ENCODE measurements at regions not wholly inside any gene's neighbourhood (a gene's known extent, or its start where the extent isn't known, plus 50 kb on each side); places are given as distances from the start of the nearest gene placed in this dataset.

- Histone ChIP-seq H3K27ac (ENCODE audit: low read depth, low read length) (no peak overlapping the region), H3K79me2 (ENCODE audit: insufficient read depth, low read length) (no peaks in the 10 kb centered on the region), H3K9ac (ENCODE audit: low read length) (no peak overlapping the region), H3K9me2 (ENCODE audit: insufficient read depth) (no peaks in the 10 kb centered on the region), H3K36me3 (ENCODE audit: control insufficient read depth in 1 of 2, insufficient read depth in 2 of 2, low read length in 2 of 2) (no peaks in the 10 kb centered on the region), H3K4me2 (ENCODE audit: low read length) (no peak overlapping the region), H3K27me3 (ENCODE audit: insufficient read depth, low read length) (no peaks in the 10 kb centered on the region), H3K4me1 (ENCODE audit: control insufficient read depth in 1 of 2, insufficient read depth in 2 of 2, low read length in 2 of 2) (no peaks in the 10 kb centered on the region), H3K4me3 (replicated peaks in 1 of 2; ENCODE audit: low read depth in 1 of 2, low read length in 2 of 2) (no peak overlapping the region), H2AFZ (ENCODE audit: low read depth, low read length, poor library complexity, severe bottlenecking) (no peak overlapping the region), H4K20me1 (ENCODE audit: insufficient read depth) (no peaks in the 10 kb centered on the region), H3K9me3 (ENCODE audit: control insufficient read depth in 1 of 2, insufficient read depth in 1 of 2, low read depth in 1 of 2, low read length in 2 of 2) (peaks cover 8 to 29% of the 10 kb centered on the region in 2 experiments; a peak in 2 of 4 replicates)
- no peak for DNase-seq (ENCODE audit: low read depth, low spot score)
- no peak for ATAC-seq
- ChIA-PET POLR2A (no interaction called here), CTCF (no interaction called here), RAD21 (ENCODE audit: low non-redundant PET in 1 of 2, low total read pairs in 2 of 2, uncharacterized antibody in 2 of 2, unreplicated experiment in 2 of 2) (no interaction called here)
- intact Hi-C loops (cut with micrococcal nuclease), result no loop called here
- TF ChIP-seq EZH2 (IDR thresholded peaks at IDR 0.05) (no peak), YY1 (IDR thresholded peaks at IDR 0.05; ENCODE audit: extremely low read depth, insufficient replicate concordance, low read depth, low read length) (no peak)
- no TSS peak for BruUV-seq (replicated peaks)
Observed at GRCh38 chr11:26090651-26091050, 241.3 kb upstream of the ANO3 start.

GRCh38 chr11:26093206-26093605 is 238.7 kb upstream of the ANO3 start:
- RAD21 ChIA-PET (ENCODE audit: low non-redundant PET in 1 of 2, low total read pairs in 2 of 2, uncharacterized antibody in 2 of 2, unreplicated experiment in 2 of 2), result no interaction called here
- TF ChIP-seq ZBTB33 (IDR thresholded peaks at IDR 0.05; ENCODE audit: extremely low read depth, insufficient replicate concordance, low read length) (no peak), FOSL1 (IDR thresholded peaks at IDR 0.05; ENCODE audit: low read depth) (no peak), EGR1 (IDR thresholded peaks at IDR 0.05; ENCODE audit: low read depth) (no peak), CBX3 (IDR thresholded peaks at IDR 0.05; ENCODE audit: low read depth) (no peak), ZFX (IDR thresholded peaks at IDR 0.05) (no peak), POLR2A (IDR thresholded peaks at IDR 0.05; ENCODE audit: borderline replicate concordance, extremely low read depth, insufficient read depth, insufficient read length) (no peak), SRF (IDR thresholded peaks at IDR 0.05; ENCODE audit: low read depth) (no peak), CTCF (IDR thresholded peaks at IDR 0.05 in 2 of 3, conservative IDR thresholded peaks at IDR 0.05 in 1 of 3; ENCODE audit: borderline replicate concordance in 1 of 3, insufficient read depth in 1 of 3, low read depth in 2 of 3, low read length in 2 of 3) (no peak), SIN3A (IDR thresholded peaks at IDR 0.05; ENCODE audit: low read depth) (no peak), EZH2phosphoT487 (IDR thresholded peaks at IDR 0.05; ENCODE audit: borderline replicate concordance) (no peak), YY1 (IDR thresholded peaks at IDR 0.05; ENCODE audit: extremely low read depth, insufficient replicate concordance, low read depth, low read length) (no peak), JUND (IDR thresholded peaks at IDR 0.05) (no peak), ATF3 (IDR thresholded peaks at IDR 0.05) (no peak)

More at GRCh38 chr11:26093206-26093605, 238.7 kb upstream of the ANO3 start:
- intact Hi-C loops (cut with micrococcal nuclease), result no loop called here
- DNase-seq (ENCODE audit: low read depth, low spot score), result no peak
- Histone ChIP-seq H3K9me2 (ENCODE audit: insufficient read depth) (no peaks in the 10 kb centered on the region), H3K79me2 (ENCODE audit: insufficient read depth, low read length) (no peaks in the 10 kb centered on the region), H3K36me3 (ENCODE audit: control insufficient read depth in 1 of 2, insufficient read depth in 2 of 2, low read length in 2 of 2) (no peaks in the 10 kb centered on the region), H3K27me3 (ENCODE audit: insufficient read depth, low read length) (no peaks in the 10 kb centered on the region), H2AFZ (ENCODE audit: low read depth, low read length, poor library complexity, severe bottlenecking) (no peak overlapping the region), H3K9me3 (ENCODE audit: control insufficient read depth in 1 of 2, insufficient read depth in 1 of 2, low read depth in 1 of 2, low read length in 2 of 2) (peaks cover 4 to 22% of the 10 kb centered on the region in 2 experiments; a peak in 2 of 4 replicates), H3K4me3 (replicated peaks in 1 of 2; ENCODE audit: low read depth in 1 of 2, low read length in 2 of 2) (no peak overlapping the region), H3K27ac (ENCODE audit: low read depth, low read length) (no peak overlapping the region), H3K4me2 (ENCODE audit: low read length) (no peak overlapping the region), H4K20me1 (ENCODE audit: insufficient read depth) (no peaks in the 10 kb centered on the region), H3K9ac (ENCODE audit: low read length) (no peak overlapping the region), H3K4me1 (ENCODE audit: control insufficient read depth in 1 of 2, insufficient read depth in 2 of 2, low read length in 2 of 2) (no peaks in the 10 kb centered on the region)
- ATAC-seq, result no peak
- POLR2A ChIA-PET, result no interaction called here
- CTCF ChIA-PET, result no interaction called here
- BruUV-seq (replicated peaks), result no TSS peak

Measured in HCT116 (cell line).